Neural cell (in vitro differentiated cells): ENCODE measurements at regions not wholly inside any gene's neighbourhood (a gene's known extent, or its start where the extent isn't known, plus 50 kb on each side); places are given as distances from the start of the nearest gene placed in this dataset.

Experiments used
- CTCF ChIP-seq: fragments of 450-650 bp; IDR thresholded peaks from 2 replicates; pipeline ENCODE4 v1.5.1; 2014; ENCODE audit warnings: antibody characterized with exemption, mild to moderate bottlenecking, moderate library complexity; ENCODE audit not compliant: poor library complexity, severe bottlenecking
- EP300 ChIP-seq: fragments of 450-650 bp; conservative IDR thresholded peaks from 2 replicates; pipeline ENCODE4 v1.6.1; 2014; ENCODE audit warnings: antibody characterized with exemption, mild to moderate bottlenecking, moderate library complexity; ENCODE audit not compliant: poor library complexity, severe bottlenecking
- EZH2 ChIP-seq: fragments of 200-600, 300-800 bp; shearing (Covaris generic), sonication (generic); IDR thresholded peaks from 2 replicates; pipeline ENCODE4 v1.6.1; 2014; ENCODE audit warnings: antibody characterized with exemption, low read length, borderline replicate concordance, mild to moderate bottlenecking; ENCODE audit not compliant: insufficient read depth, poor library complexity, severe bottlenecking
- POLR2AphosphoS5 ChIP-seq: IDR thresholded peaks from 2 replicates; pipeline ENCODE4 v1.6.1; 2012
- RAD21 ChIP-seq: fragments of 450-650 bp; conservative IDR thresholded peaks from 2 replicates; pipeline ENCODE4 v1.6.1; 2014; ENCODE audit warnings: antibody characterized with exemption, mild to moderate bottlenecking, moderate library complexity
- REST ChIP-seq: IDR thresholded peaks from 2 replicates; pipeline ENCODE4 v1.6.1; 2012; ENCODE audit warnings: borderline replicate concordance
- SMC3 ChIP-seq: fragments of 450-650 bp; conservative IDR thresholded peaks from 2 replicates; pipeline ENCODE4 v1.6.1; 2014; ENCODE audit warnings: antibody characterized with exemption, mild to moderate bottlenecking, moderate library complexity; ENCODE audit not compliant: poor library complexity
- TAF1 ChIP-seq: IDR thresholded peaks from 2 replicates; pipeline ENCODE4 v1.6.1; 2012; ENCODE audit warnings: low read depth

GRCh38 chr10:120741396-120741795 lies 109.8 kb upstream of the WDR11 start:
- TF ChIP-seq EZH2 = no peak
- TF ChIP-seq CTCF = no peak
- no peak for TF ChIP-seq POLR2AphosphoS5
- TF ChIP-seq TAF1 = no peak
- TF ChIP-seq SMC3 = no peak
- TF ChIP-seq RAD21 = no peak
- no peak for TF ChIP-seq REST
- TF ChIP-seq EP300 = no peak
